IMR-90 (cell line): ENCODE measurements at regions not wholly inside any gene's neighbourhood (a gene's known extent, or its start where the extent isn't known, plus 50 kb on each side); places are given as distances from the start of the nearest gene placed in this dataset.

ENCODE experiments used
- ATAC-seq: fragments of 200-7000 bp; cut with Tn5 transposase; 2 replicates; pipeline ENCODE4 v1.9.1; 2020; ENCODE audit warnings: low read depth, mild to moderate bottlenecking, moderate library complexity
- BruUV-seq: library from RNA; stranded (reverse); fragments of 400-500 nt; replicated peaks from 2 replicates; lab custom pipeline; 2021; lab: Mats Ljungman, UMichigan
- CTCF ChIA-PET: fragments of 300-600 bp; formaldehyde crosslinking; extraction: SDS; loops from one replicate; lab custom pipeline; 2021; ENCODE audit warnings: antibody characterized with exemption; lab: Yijun Ruan, JAX
- POLR2A ChIA-PET: fragments of 300-600 bp; sonication (Branson Sonifier 250); formaldehyde crosslinking; loops from one replicate; lab custom pipeline; 2022; ENCODE audit warnings: antibody characterized with exemption; ENCODE audit not compliant: unreplicated experiment; lab: Charles Lee
- DNase-seq: peaks from one replicate; pipeline ENCODE4 v3.0.0; 2013
- H2AFZ ChIP-seq: replicated peaks from 2 replicates; pipeline ENCODE3; 2013; ENCODE audit warnings: low read length, mild to moderate bottlenecking; ENCODE audit not compliant: poor library complexity
- H2AK5ac ChIP-seq: 2 replicates; pipeline ENCODE4 v1.6.1; 2013; ENCODE audit warnings: low read depth, low read length, inconsistent platforms
- H2AK9ac ChIP-seq: replicated peaks from 2 replicates; pipeline ENCODE3; 2013; ENCODE audit warnings: mild to moderate bottlenecking, low read depth, low read length, moderate library complexity; ENCODE audit not compliant: poor library complexity
- H2BK120ac ChIP-seq: 2 replicates; pipeline ENCODE4 v1.6.1; 2013; ENCODE audit warnings: low read depth, low read length, inconsistent platforms
- H2BK15ac ChIP-seq: 3 replicates; pipeline ENCODE4 v1.6.1; 2013; ENCODE audit warnings: low read depth, low read length, inconsistent platforms
- H2BK20ac ChIP-seq: 2 replicates; pipeline ENCODE4 v1.6.1; 2013; ENCODE audit warnings: low read depth, mild to moderate bottlenecking, inconsistent platforms, low read length, moderate library complexity
- H2BK5ac ChIP-seq: 2 replicates; pipeline ENCODE4 v1.6.1; 2013; ENCODE audit warnings: mild to moderate bottlenecking, low read depth, low read length, inconsistent platforms; ENCODE audit not compliant: poor library complexity, severe bottlenecking
- H3K14ac ChIP-seq: replicated peaks from 2 replicates; pipeline ENCODE4 v1.6.1; 2013; ENCODE audit warnings: low read depth, low read length, inconsistent platforms
- H3K18ac ChIP-seq: 2 replicates; pipeline ENCODE4 v1.6.1; 2013; ENCODE audit warnings: low read depth, low read length, control low read depth
- H3K23ac ChIP-seq: 2 replicates; pipeline ENCODE4 v1.6.1; 2013; ENCODE audit warnings: low read depth, low read length, inconsistent platforms
- H3K27ac ChIP-seq: 2 replicates; pipeline ENCODE4 v1.5.1; 2013; ENCODE audit warnings: mild to moderate bottlenecking, control low read depth, low read length; ENCODE audit not compliant: insufficient read depth
- H3K27me3 ChIP-seq: 2 replicates; pipeline ENCODE4 v1.6.1; 2013; ENCODE audit warnings: low read length; ENCODE audit not compliant: control insufficient read depth, insufficient read depth
- H3K36me3 ChIP-seq: 2 replicates; pipeline ENCODE4 v1.6.1; 2013; ENCODE audit warnings: low read length, mixed read lengths; ENCODE audit not compliant: control insufficient read depth, insufficient read depth
- H3K4ac ChIP-seq: 2 replicates; pipeline ENCODE4 v1.6.1; 2013; ENCODE audit warnings: low read depth, low read length, inconsistent platforms
- H3K4me1 ChIP-seq: 2 replicates; pipeline ENCODE4 v1.6.1; 2013; ENCODE audit warnings: low read length, mixed read lengths; ENCODE audit not compliant: control insufficient read depth, insufficient read depth
- H3K4me2 ChIP-seq: 2 replicates; pipeline ENCODE4 v1.6.1; 2013; ENCODE audit warnings: low read depth, mild to moderate bottlenecking, control low read depth, low read length, moderate library complexity
- H3K4me3 ChIP-seq: 2 replicates; pipeline ENCODE4 v1.5.1; 2013; ENCODE audit warnings: low read depth, mild to moderate bottlenecking, control low read depth, low read length, moderate library complexity; ENCODE audit not compliant: insufficient read depth
- H3K56ac ChIP-seq: 2 replicates; pipeline ENCODE4 v1.6.1; 2013; ENCODE audit warnings: low read length, inconsistent platforms; ENCODE audit not compliant: insufficient read depth; ENCODE audit errors: extremely low read depth
- H3K79me1 ChIP-seq, 2 experiments: 2 replicates each; pipeline ENCODE4 v1.6.1; 2013; ENCODE audit warnings: low read length in 2 of 2, inconsistent platforms in 1 of 2, low read depth in 1 of 2
- H3K9ac ChIP-seq: 2 replicates; pipeline ENCODE4 v1.6.1; 2013; ENCODE audit warnings: low read depth, low read length, control low read depth
- H3K9me1 ChIP-seq: 2 replicates; pipeline ENCODE4 v1.6.1; 2013; ENCODE audit warnings: low read length, inconsistent platforms; ENCODE audit not compliant: insufficient read depth
- H3K9me3 ChIP-seq: 2 replicates; pipeline ENCODE4 v1.6.1; 2013; ENCODE audit warnings: low read length; ENCODE audit not compliant: control insufficient read depth, insufficient read depth
- H4K20me1 ChIP-seq: 2 replicates; pipeline ENCODE4 v1.6.1; 2013; ENCODE audit warnings: low read length, inconsistent platforms; ENCODE audit not compliant: insufficient read depth
- H4K5ac ChIP-seq: 2 replicates; pipeline ENCODE4 v1.6.1; 2013; ENCODE audit warnings: mild to moderate bottlenecking, low read depth, low read length, control low read depth
- H4K8ac ChIP-seq, 2 experiments: 2 replicates each; pipeline ENCODE4 v1.6.1; 2013; ENCODE audit warnings: low read depth in 2 of 2, low read length in 2 of 2, control low read depth in 1 of 2, inconsistent platforms in 1 of 2
- H4K91ac ChIP-seq: 2 replicates; pipeline ENCODE4 v1.6.1; 2013; ENCODE audit warnings: low read depth, low read length, inconsistent platforms; ENCODE audit not compliant: insufficient read depth
- BHLHE40 ChIP-seq: fragments of 150-350 bp; IDR thresholded peaks from 2 replicates; pipeline ENCODE4 v1.6.1; 2016; ENCODE audit warnings: mild to moderate bottlenecking, low read depth, low read length
- CEBPB ChIP-seq: IDR thresholded peaks from 2 replicates; pipeline ENCODE4 v1.6.1; 2012; ENCODE audit warnings: low read depth, low read length, improper control_type of control experiment
- CHD1 ChIP-seq: IDR thresholded peaks from 2 replicates; pipeline ENCODE4 v1.6.1; 2012; ENCODE audit warnings: low read depth, low read length, improper control_type of control experiment
- ELK1 ChIP-seq: fragments of 150-350 bp; IDR thresholded peaks from 2 replicates; pipeline ENCODE4 v1.6.1; 2016; ENCODE audit warnings: low read depth, mild to moderate bottlenecking, low read length, moderate library complexity, borderline replicate concordance
- FOS ChIP-seq: fragments of 150-350 bp; IDR thresholded peaks from 2 replicates; pipeline ENCODE4 v1.6.1; 2016; ENCODE audit warnings: low read depth, low read length
- MAFK ChIP-seq: IDR thresholded peaks from 2 replicates; pipeline ENCODE4 v1.6.1; 2012; ENCODE audit warnings: low read depth, low read length, improper control_type of control experiment
- MAZ ChIP-seq: IDR thresholded peaks from 2 replicates; pipeline ENCODE4 v1.6.1; 2012; ENCODE audit warnings: low read depth, mild to moderate bottlenecking, low read length, improper control_type of control experiment, moderate library complexity, borderline replicate concordance
- MXI1 ChIP-seq: IDR thresholded peaks from 2 replicates; pipeline ENCODE4 v1.6.1; 2012; ENCODE audit warnings: low read depth, mild to moderate bottlenecking, low read length, moderate library complexity, borderline replicate concordance
- NFE2L2 ChIP-seq: fragments of 150-350 bp; IDR thresholded peaks from 2 replicates; pipeline ENCODE4 v1.6.1; 2016; ENCODE audit warnings: low read depth, mild to moderate bottlenecking, low read length
- POLR2A ChIP-seq: IDR thresholded peaks from 2 replicates; pipeline ENCODE4 v1.6.1; 2012; ENCODE audit warnings: mild to moderate bottlenecking, low read depth, low read length
- RAD21 ChIP-seq: IDR thresholded peaks from 2 replicates; pipeline ENCODE4 v1.6.1; 2012; ENCODE audit warnings: low read length, improper control_type of control experiment
- RCOR1 ChIP-seq: IDR thresholded peaks from 2 replicates; pipeline ENCODE4 v1.6.1; 2012; ENCODE audit warnings: mild to moderate bottlenecking, low read length, improper control_type of control experiment; ENCODE audit not compliant: insufficient replicate concordance
- RFX5 ChIP-seq: IDR thresholded peaks from 2 replicates; pipeline ENCODE4 v1.8.0; 2012; ENCODE audit warnings: low read depth, mild to moderate bottlenecking, low read length, moderate library complexity
- SMC3 ChIP-seq: fragments of 150-350 bp; IDR thresholded peaks from 2 replicates; pipeline ENCODE4 v1.6.1; 2016; ENCODE audit warnings: low read depth, mild to moderate bottlenecking, antibody characterized with exemption, low read length, moderate library complexity
- WGBS, 2 experiments: methylation state at CpG; one replicate each; pipeline versions ENCODE4 v1.1.5 to v1.1.7; 2013; ENCODE audit warnings: missing lambda C conversion rate in 2 of 2; ENCODE audit not compliant: insufficient read length in 1 of 2; ENCODE audit errors: extremely low coverage in 2 of 2; 5-methylcytosine and 5-hydroxymethylcytosine counted together
- dilution Hi-C: fragments of 300-500 bp; cut with HindIII; formaldehyde crosslinking; loops from one replicate; pipeline ENCODE4 v1.14.3; 2018; ENCODE audit warnings: low sequenced_read_pairs; ENCODE audit not compliant: unreplicated experiment
- in situ Hi-C: fragments of 300-500 bp; cut with MboI; formaldehyde crosslinking; loops from 3 replicates; pipeline ENCODE4 v1.14.3; 2019; ENCODE audit warnings: low sequenced_read_pairs, inconsistent platforms, mixed read lengths
- intact Hi-C: fragments of 100-400 bp; cut with micrococcal nuclease; formaldehyde crosslinking; loops from 2 replicates; pipeline ENCODE4 v1.10.0; 2022
- TF ChIP-seq, protein P1 (sequence below): fragments of 150-350 bp; IDR thresholded peaks from 2 replicates; pipeline ENCODE4 v1.6.1; 2017; ENCODE audit warnings: mild to moderate bottlenecking, antibody characterized with exemption, low read length, low read depth
- TF ChIP-seq, protein P2 (sequence below): conservative IDR thresholded peaks from 2 replicates; pipeline ENCODE4 v1.5.1; 2012; ENCODE audit warnings: mild to moderate bottlenecking, low read depth, low read length, improper control_type of control experiment

GRCh38 chr1:197841158-197841557 lies 61.3 kb upstream of the C1orf53 start:
- H2BK15ac ChIP-seq, result peak overlapping the region; percentile 61; the same call in 2 of the 3 replicates
- no peak for TF ChIP-seq CEBPB
- no peak for TF ChIP-seq RAD21
- no peak for TF ChIP-seq NFE2L2
- TF ChIP-seq BHLHE40, result no peak
- no peak for TF ChIP-seq MAZ
- no peak for TF ChIP-seq ELK1
- no peak for TF ChIP-seq POLR2A
- TF ChIP-seq RFX5, result no peak
- TF ChIP-seq MXI1, result no peak
- TF ChIP-seq, protein P1, sequence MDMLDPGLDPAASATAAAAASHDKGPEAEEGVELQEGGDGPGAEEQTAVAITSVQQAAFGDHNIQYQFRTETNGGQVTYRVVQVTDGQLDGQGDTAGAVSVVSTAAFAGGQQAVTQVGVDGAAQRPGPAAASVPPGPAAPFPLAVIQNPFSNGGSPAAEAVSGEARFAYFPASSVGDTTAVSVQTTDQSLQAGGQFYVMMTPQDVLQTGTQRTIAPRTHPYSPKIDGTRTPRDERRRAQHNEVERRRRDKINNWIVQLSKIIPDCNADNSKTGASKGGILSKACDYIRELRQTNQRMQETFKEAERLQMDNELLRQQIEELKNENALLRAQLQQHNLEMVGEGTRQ, result no peak
- no peak for TF ChIP-seq FOS
- TF ChIP-seq SMC3, result no peak
- TF ChIP-seq RCOR1, result no peak
- TF ChIP-seq CHD1, result no peak
- TF ChIP-seq MAFK, result no peak
- TF ChIP-seq, protein P2, sequence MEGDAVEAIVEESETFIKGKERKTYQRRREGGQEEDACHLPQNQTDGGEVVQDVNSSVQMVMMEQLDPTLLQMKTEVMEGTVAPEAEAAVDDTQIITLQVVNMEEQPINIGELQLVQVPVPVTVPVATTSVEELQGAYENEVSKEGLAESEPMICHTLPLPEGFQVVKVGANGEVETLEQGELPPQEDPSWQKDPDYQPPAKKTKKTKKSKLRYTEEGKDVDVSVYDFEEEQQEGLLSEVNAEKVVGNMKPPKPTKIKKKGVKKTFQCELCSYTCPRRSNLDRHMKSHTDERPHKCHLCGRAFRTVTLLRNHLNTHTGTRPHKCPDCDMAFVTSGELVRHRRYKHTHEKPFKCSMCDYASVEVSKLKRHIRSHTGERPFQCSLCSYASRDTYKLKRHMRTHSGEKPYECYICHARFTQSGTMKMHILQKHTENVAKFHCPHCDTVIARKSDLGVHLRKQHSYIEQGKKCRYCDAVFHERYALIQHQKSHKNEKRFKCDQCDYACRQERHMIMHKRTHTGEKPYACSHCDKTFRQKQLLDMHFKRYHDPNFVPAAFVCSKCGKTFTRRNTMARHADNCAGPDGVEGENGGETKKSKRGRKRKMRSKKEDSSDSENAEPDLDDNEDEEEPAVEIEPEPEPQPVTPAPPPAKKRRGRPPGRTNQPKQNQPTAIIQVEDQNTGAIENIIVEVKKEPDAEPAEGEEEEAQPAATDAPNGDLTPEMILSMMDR, result no peak
- H3K9ac ChIP-seq, result no peak overlapping the region
- ChIA-PET CTCF (no interaction called here), POLR2A (interaction anchor here (0.6 kb wide), 1 partner anchor 24 kb away, joined by 3 read pairs; no protein-coding TSS in a partner anchor)
- H3K79me1 ChIP-seq, result no peaks in the 10 kb centered on the region
- H3K56ac ChIP-seq, result no peak overlapping the region
- peak overlapping the region; percentile 72 for H2BK5ac ChIP-seq
- no peak overlapping the region for H3K23ac ChIP-seq
- peaks cover 13% of the 10 kb centered on the region for H3K4me1 ChIP-seq
- no peaks in the 10 kb centered on the region for H4K20me1 ChIP-seq
- H2AK9ac ChIP-seq, result no peak overlapping the region
- no peaks in the 10 kb centered on the region for H3K36me3 ChIP-seq
- H3K18ac ChIP-seq, result peak overlapping the region; percentile 28; the same call in 1 of the 2 replicates
- ATAC-seq, result no peak
- 0 out of 2 replicates have a peak overlapping the region, but pooled peaks have one; percentile 26 for H3K14ac ChIP-seq
- no peak for DNase-seq
- intact Hi-C loops (no loop called here), in situ Hi-C loops (loop anchor here (5.0 kb wide), 1 partner anchor 49 kb away; no protein-coding TSS in a partner anchor), dilution Hi-C loops (no loop called here)
- peaks cover 6% of the 10 kb centered on the region for H3K9me1 ChIP-seq
- peak overlapping the region; percentile 57 for H3K4ac ChIP-seq
- 81% methylated on average over 3 of the region's 6 CpGs; no CpG with 5 or more reads in 1 of the 2 experiments for WGBS, 2 experiments
- H3K27me3 ChIP-seq, result no peaks in the 10 kb centered on the region
- BruUV-seq, result no TSS peak
- H4K8ac ChIP-seq, result peak overlapping the region; percentile 41 to 48; a peak in 2 of 4 replicates
- H2BK120ac ChIP-seq, result peak overlapping the region; percentile 69
- H2BK20ac ChIP-seq, result peak overlapping the region; percentile 79
- H3K27ac ChIP-seq, result no peak overlapping the region
- no peaks in the 10 kb centered on the region for H3K9me3 ChIP-seq
- H3K4me2 ChIP-seq, result no peak overlapping the region
- no peak overlapping the region for H3K4me3 ChIP-seq
- H4K91ac ChIP-seq, result peak overlapping the region; percentile 55
- H2AFZ ChIP-seq, result peak overlapping the region; percentile 47
- peak overlapping the region; percentile 83; the same call in 1 of the 2 replicates for H2AK5ac ChIP-seq
- peak overlapping the region; percentile 20; the same call in 1 of the 2 replicates for H4K5ac ChIP-seq
